ENCODE measurements at regions not wholly inside any gene's neighbourhood (a gene's known extent, or its start where the extent isn't known, plus 50 kb on each side); places are given as distances from the start of the nearest gene placed in this dataset.
A peak's percentile ranks its signal among the peaks of the same experiment; 100 is the strongest.

- H3K4me3 ChIP-seq (replicated peaks; ENCODE audit: low read depth, low read length) = no peak overlapping the region
- TF ChIP-seq CTCF (IDR thresholded peaks at IDR 0.05; ENCODE audit: low read depth, low read length, missing control alignments) = no peak
- no peak for DNase-seq (ENCODE audit: extremely low read depth, low read depth)
These were observed 86.1 kb upstream of the STMND1 start for GRCh38 chr6:17015551-17016381.

GRCh38 chr6:17015144-17015543, 86.7 kb upstream of the STMND1 start:
- no peak for DNase-seq (ENCODE audit: extremely low read depth, low read depth)

GRCh38 chr6:17013701-17014100, 88.1 kb upstream of the STMND1 start:
- no peak for DNase-seq (ENCODE audit: extremely low read depth, low read depth)
- no peak for TF ChIP-seq CTCF (IDR thresholded peaks at IDR 0.05; ENCODE audit: low read depth, low read length, missing control alignments)

More at GRCh38 chr6:17015144-17015543, 86.7 kb upstream of the STMND1 start:
- no peak for TF ChIP-seq CTCF (IDR thresholded peaks at IDR 0.05; ENCODE audit: low read depth, low read length, missing control alignments)
- no peak overlapping the region for H3K4me3 ChIP-seq (replicated peaks; ENCODE audit: low read depth, low read length)

GRCh38 chr6:17012421-17013225, 89.2 kb upstream of the STMND1 start:
- H3K4me3 ChIP-seq (replicated peaks; ENCODE audit: low read depth, low read length) = no peak overlapping the region; the same call in 1 of the 2 replicates
- peak; percentile 35 for TF ChIP-seq CTCF (IDR thresholded peaks at IDR 0.05; ENCODE audit: low read depth, low read length, missing control alignments)
- DNase-seq (ENCODE audit: extremely low read depth, low read depth) = peak; percentile 91

More at GRCh38 chr6:17013701-17014100, 88.1 kb upstream of the STMND1 start:
- no peak overlapping the region for H3K4me3 ChIP-seq (replicated peaks; ENCODE audit: low read depth, low read length)

- DNase-seq (ENCODE audit: extremely low read depth, low read depth) = no peak
- TF ChIP-seq CTCF (IDR thresholded peaks at IDR 0.05; ENCODE audit: low read depth, low read length, missing control alignments) = no peak
- no peak overlapping the region for H3K4me3 ChIP-seq (replicated peaks; ENCODE audit: low read depth, low read length)
These were observed 89.9 kb upstream of the STMND1 start for GRCh38 chr6:17011985-17012384.

GRCh38 chr6:17007749-17008148, 94.1 kb upstream of the STMND1 start:
- DNase-seq (ENCODE audit: extremely low read depth, low read depth) = no peak

More at GRCh38 chr6:17007749-17008148, 94.1 kb upstream of the STMND1 start:
- H3K4me3 ChIP-seq (replicated peaks; ENCODE audit: low read depth, low read length) = no peak overlapping the region
- no peak for TF ChIP-seq CTCF (IDR thresholded peaks at IDR 0.05; ENCODE audit: low read depth, low read length, missing control alignments)

Data from HFF-Myc (cell line).